OCI-LY1 (cell line): ENCODE measurements at regions not wholly inside any gene's neighbourhood (a gene's known extent, or its start where the extent isn't known, plus 50 kb on each side); places are given as distances from the start of the nearest gene placed in this dataset.
"Not testable (repeated sequence)": the region's sequence is repeated elsewhere in the genome, so short reads cannot be mapped to it uniquely, and the experiment has no call there.

Source experiments
- H2AFZ ChIP-seq: fragments of 200-600 bp; sonication (generic), shearing (Covaris generic); 2 replicates; pipeline ENCODE4 v1.6.0; 2014; ENCODE audit warnings: antibody characterized with exemption, mild to moderate bottlenecking, low read length
- H3F3A ChIP-seq: fragments of 200-600 bp; sonication (generic), shearing (Covaris generic); 2 replicates; pipeline ENCODE4 v1.6.0; 2014; ENCODE audit warnings: mild to moderate bottlenecking, antibody characterized with exemption, low read length, moderate library complexity; ENCODE audit not compliant: insufficient read depth
- H3K27ac ChIP-seq: fragments of 200-600 bp; sonication (generic); 2 replicates; pipeline ENCODE4 v1.5.1; 2014; ENCODE audit warnings: low read length, mixed run types, mild to moderate bottlenecking, low read depth; ENCODE audit not compliant: poor library complexity, severe bottlenecking
- H3K27me3 ChIP-seq: fragments of 200-600 bp; sonication (generic); 2 replicates; pipeline ENCODE4 v1.6.0; 2014; ENCODE audit warnings: antibody characterized with exemption, mild to moderate bottlenecking, low read length, moderate library complexity; ENCODE audit not compliant: insufficient read depth
- H3K36me3 ChIP-seq: fragments of 200-600 bp; sonication (generic); 2 replicates; pipeline ENCODE4 v1.6.1; 2014; ENCODE audit warnings: mild to moderate bottlenecking, antibody characterized with exemption, low read length, moderate library complexity, mixed read lengths; ENCODE audit not compliant: insufficient read depth
- H3K4me1 ChIP-seq: fragments of 200-600 bp; sonication (generic); 2 replicates; pipeline ENCODE4 v1.5.1; 2014; ENCODE audit warnings: mild to moderate bottlenecking, low read length, moderate library complexity; ENCODE audit not compliant: insufficient read depth, severe bottlenecking
- H3K4me2 ChIP-seq: fragments of 200-600 bp; sonication (generic), shearing (Covaris generic); 2 replicates; pipeline ENCODE4 v1.6.1; 2014; ENCODE audit warnings: low read length
- H3K4me3 ChIP-seq: fragments of 200-600 bp; sonication (generic); 2 replicates; pipeline ENCODE4 v1.5.1; 2014; ENCODE audit warnings: low read length, low read depth, mild to moderate bottlenecking, mixed read lengths; ENCODE audit not compliant: poor library complexity, severe bottlenecking
- H3K79me2 ChIP-seq: fragments of 200-600 bp; shearing (Covaris generic); 2 replicates; pipeline ENCODE4 v1.6.1; 2016; ENCODE audit warnings: mixed run types, low read length, mixed read lengths; ENCODE audit not compliant: insufficient read depth
- H3K9ac ChIP-seq: fragments of 200-600 bp; sonication (generic), shearing (Covaris generic); 2 replicates; pipeline ENCODE4 v1.6.1; 2014; ENCODE audit warnings: mild to moderate bottlenecking, low read length, mixed read lengths
- H3K9me2 ChIP-seq: fragments of 200-600 bp; sonication (generic), shearing (Covaris generic); 2 replicates; pipeline ENCODE4 v1.6.1; 2014; ENCODE audit warnings: low read depth, mild to moderate bottlenecking, low read length, mixed read lengths
- H3K9me3 ChIP-seq: fragments of 200-600 bp; shearing (Covaris generic); 2 replicates; pipeline ENCODE4 v1.6.1; 2014; ENCODE audit warnings: low read length, mixed read lengths
- H4K20me1 ChIP-seq: fragments of 200-600 bp; sonication (generic), shearing (Covaris generic); 2 replicates; pipeline ENCODE4 v1.6.0; 2016; ENCODE audit warnings: mild to moderate bottlenecking, low read length; ENCODE audit not compliant: insufficient read depth
- EZH2 ChIP-seq: fragments of 200-600 bp; sonication (generic), shearing (Covaris generic); IDR thresholded peaks from 2 replicates; pipeline ENCODE4 v1.8.0; 2017; ENCODE audit warnings: borderline replicate concordance, mixed run types, mild to moderate bottlenecking, antibody characterized with exemption, low read length, moderate library complexity, mixed read lengths
- TF ChIP-seq, protein P1 (sequence below): fragments of 200-600 bp; sonication (generic), shearing (Covaris generic); IDR thresholded peaks from 2 replicates; pipeline ENCODE4 v1.5.1; 2017; ENCODE audit warnings: mild to moderate bottlenecking, antibody characterized with exemption, low read length, moderate library complexity, mixed read lengths

GRCh38 chr4:179164267-179164999 is 1722.2 kb upstream of the AGA start:
- no peaks in the 10 kb centered on the region for H3F3A ChIP-seq
- no peak for TF ChIP-seq EZH2
- TF ChIP-seq, protein P1, sequence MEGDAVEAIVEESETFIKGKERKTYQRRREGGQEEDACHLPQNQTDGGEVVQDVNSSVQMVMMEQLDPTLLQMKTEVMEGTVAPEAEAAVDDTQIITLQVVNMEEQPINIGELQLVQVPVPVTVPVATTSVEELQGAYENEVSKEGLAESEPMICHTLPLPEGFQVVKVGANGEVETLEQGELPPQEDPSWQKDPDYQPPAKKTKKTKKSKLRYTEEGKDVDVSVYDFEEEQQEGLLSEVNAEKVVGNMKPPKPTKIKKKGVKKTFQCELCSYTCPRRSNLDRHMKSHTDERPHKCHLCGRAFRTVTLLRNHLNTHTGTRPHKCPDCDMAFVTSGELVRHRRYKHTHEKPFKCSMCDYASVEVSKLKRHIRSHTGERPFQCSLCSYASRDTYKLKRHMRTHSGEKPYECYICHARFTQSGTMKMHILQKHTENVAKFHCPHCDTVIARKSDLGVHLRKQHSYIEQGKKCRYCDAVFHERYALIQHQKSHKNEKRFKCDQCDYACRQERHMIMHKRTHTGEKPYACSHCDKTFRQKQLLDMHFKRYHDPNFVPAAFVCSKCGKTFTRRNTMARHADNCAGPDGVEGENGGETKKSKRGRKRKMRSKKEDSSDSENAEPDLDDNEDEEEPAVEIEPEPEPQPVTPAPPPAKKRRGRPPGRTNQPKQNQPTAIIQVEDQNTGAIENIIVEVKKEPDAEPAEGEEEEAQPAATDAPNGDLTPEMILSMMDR, result no peak
- H2AFZ ChIP-seq, result no peak overlapping the region
- no peaks in the 10 kb centered on the region for H3K36me3 ChIP-seq
- H3K79me2 ChIP-seq, result no peaks in the 10 kb centered on the region
- no peaks in the 10 kb centered on the region for H3K4me1 ChIP-seq
- H3K9me3 ChIP-seq, result no peaks in the 10 kb centered on the region
- H3K4me2 ChIP-seq, result no peak overlapping the region
- no peaks in the 10 kb centered on the region for H4K20me1 ChIP-seq
- no peaks in the 10 kb centered on the region for H3K27me3 ChIP-seq
- no peak overlapping the region for H3K4me3 ChIP-seq
- no peak overlapping the region for H3K9ac ChIP-seq
- no peaks in the 10 kb centered on the region for H3K9me2 ChIP-seq
- H3K27ac ChIP-seq, result no peak overlapping the region

- no peaks in the 10 kb centered on the region for H3K27me3 ChIP-seq
- H3F3A ChIP-seq, result no peaks in the 10 kb centered on the region
- no peaks in the 10 kb centered on the region for H3K9me3 ChIP-seq
- no peak overlapping the region for H2AFZ ChIP-seq
- no peaks in the 10 kb centered on the region for H3K9me2 ChIP-seq
- H3K4me1 ChIP-seq, result no peaks in the 10 kb centered on the region
- H3K27ac ChIP-seq, result no peak overlapping the region
- H3K9ac ChIP-seq, result no peak overlapping the region
- no peak overlapping the region for H3K4me2 ChIP-seq
- no peaks in the 10 kb centered on the region for H3K79me2 ChIP-seq
- no peaks in the 10 kb centered on the region for H4K20me1 ChIP-seq
- H3K4me3 ChIP-seq, result no peak overlapping the region
- H3K36me3 ChIP-seq, result no peaks in the 10 kb centered on the region
- no peak for TF ChIP-seq EZH2
- TF ChIP-seq, protein P1, result no peak
Measured at GRCh38 chr4:179165000-179165738, 1722.9 kb upstream of the AGA start.

DNA sequence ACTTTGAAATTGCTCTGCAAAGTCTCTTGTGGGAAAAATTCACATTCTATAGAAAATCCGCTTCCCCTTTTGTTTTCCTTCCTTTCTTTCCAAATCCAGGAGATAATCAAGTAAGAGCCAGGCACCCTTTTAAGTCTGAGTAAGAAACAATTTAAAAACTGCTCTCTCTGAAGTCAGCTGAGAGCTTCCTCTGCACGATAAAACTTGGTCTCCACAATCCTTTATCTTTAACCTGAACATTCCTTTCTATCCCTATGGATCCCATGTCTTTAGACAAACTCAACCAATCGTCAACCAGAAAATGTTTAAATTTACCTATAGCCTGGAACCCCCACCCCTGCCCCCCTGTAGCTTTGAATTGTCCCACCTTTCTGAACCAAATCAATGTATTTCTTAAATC is 1723.6 kb upstream of the AGA start:
- TF ChIP-seq, protein P1, result no peak
- Histone ChIP-seq H3F3A (no peaks in the 10 kb centered on the region), H3K27me3 (no peaks in the 10 kb centered on the region), H3K9me2 (no peaks in the 10 kb centered on the region), H3K9me3 (no peaks in the 10 kb centered on the region), H3K27ac (no peak overlapping the region), H3K4me1 (no peaks in the 10 kb centered on the region), H3K79me2 (no peaks in the 10 kb centered on the region), H3K36me3 (no peaks in the 10 kb centered on the region), H4K20me1 (no peaks in the 10 kb centered on the region), H2AFZ (no peak overlapping the region), H3K4me3 (no peak overlapping the region), H3K4me2 (no peak overlapping the region), H3K9ac (no peak overlapping the region)

GRCh38 chr4:179170308-179170707 is 1728.1 kb upstream of the AGA start:
- not testable (repeated sequence) for H3K4me2 ChIP-seq, H3K27me3 ChIP-seq, H3K4me3 ChIP-seq, H3K79me2 ChIP-seq, H3K9me2 ChIP-seq, H3K9ac ChIP-seq, H3K36me3 ChIP-seq, H2AFZ ChIP-seq, H3K27ac ChIP-seq, H4K20me1 ChIP-seq, H3K9me3 ChIP-seq, H3K4me1 ChIP-seq, H3F3A ChIP-seq
